Esophagus muscularis mucosa (tissue), 4 donors: ENCODE measurements at regions not wholly inside any gene's neighbourhood (a gene's known extent, or its start where the extent isn't known, plus 50 kb on each side); places are given as distances from the start of the nearest gene placed in this dataset.
"Not testable (repeated sequence)": the region's sequence is repeated elsewhere in the genome, so short reads cannot be mapped to it uniquely, and the experiment has no call there.

Experiments used
- DNase-seq: peaks from one replicate; pipeline ENCODE4 v3.0.0-alpha.2; 2017; ENCODE audit errors: extremely low spot score
- H3K27ac ChIP-seq, 4 donors: fragments of 200-600 bp; sonication (generic); replicated peaks in 1 of 4; 1 replicate in 3 of 4; 2 replicates in 1 of 4; pipeline ENCODE4 v1.5.1; 2016 to 2019; ENCODE audit warnings: mild to moderate bottlenecking in 1 of 4
- H3K27me3 ChIP-seq, 4 donors: fragments of 200-600 bp; sonication (generic); one replicate each; pipeline versions ENCODE4 v1.5.1 to v1.6.0; 2016 to 2019
- H3K36me3 ChIP-seq, 4 donors: fragments of 200-600 bp; sonication (generic); one replicate each; pipeline ENCODE4 v1.5.1; 2016 to 2019
- H3K4me1 ChIP-seq, 4 donors: fragments of 200-600 bp; sonication (generic); one replicate each; pipeline ENCODE4 v1.5.1; 2016 to 2019
- H3K4me3 ChIP-seq, 4 donors: fragments of 200-600 bp; sonication (generic); 1 replicate in 2 of 4; 2 replicates in 2 of 4; pipeline ENCODE4 v1.5.1; 2016 to 2019; ENCODE audit warnings: mild to moderate bottlenecking in 4 of 4, moderate library complexity in 1 of 4
- H3K9me3 ChIP-seq, 4 donors: fragments of 200-600 bp; sonication (generic); 1 replicate in 3 of 4; 2 replicates in 1 of 4; pipeline ENCODE4 v1.5.1; 2016 to 2019
- CTCF ChIP-seq, 3 experiments: fragments of 200-600 bp in 2 of 3; fragments of 450-650 bp in 1 of 3; sonication (generic) in 2 of 3; IDR thresholded peaks; one replicate each; pipeline ENCODE4 v1.5.1; 2017 to 2019; ENCODE audit warnings: antibody characterized with exemption in 3 of 3, mild to moderate bottlenecking in 2 of 3, moderate library complexity in 1 of 3
- EP300 ChIP-seq: sonication (generic); formaldehyde crosslinking; IDR thresholded peaks from one replicate; pipeline ENCODE4 v1.6.1; 2017; ENCODE audit warnings: antibody characterized with exemption
- POLR2A ChIP-seq: fragments of 450-650 bp; IDR thresholded peaks from one replicate; pipeline ENCODE4 v1.6.1; 2017; ENCODE audit warnings: antibody characterized with exemption, moderate library complexity, mild to moderate bottlenecking, low read depth
- POLR2AphosphoS5 ChIP-seq, 2 donors: sonication (generic); formaldehyde crosslinking; IDR thresholded peaks; one replicate each; pipeline ENCODE4 v1.6.1; 2017; ENCODE audit warnings: antibody characterized with exemption in 2 of 2
- WGBS: methylation state at CpG from one replicate; pipeline ENCODE4 v1.1.5; 2018; 5-methylcytosine and 5-hydroxymethylcytosine counted together
- intact Hi-C: fragments of 100-400 bp; cut with DNase I; formaldehyde crosslinking; loops from one replicate; pipeline ENCODE4 v1.15.1; 2023

- intact Hi-C loops, result no loop called here
- TF ChIP-seq POLR2AphosphoS5 (IDR thresholded peaks at IDR 0.05), result no peak
- TF ChIP-seq POLR2A, result no peak
- peak in 1 of 3 experiments; percentile 15 for TF ChIP-seq CTCF (IDR thresholded peaks at IDR 0.05)
Observed at GRCh38 chr12:59444932-59445331, 150.9 kb upstream of the SLC16A7 start.

GRCh38 chr12:59432057-59432456 lies 163.8 kb upstream of the SLC16A7 start:
- H3K36me3 ChIP-seq, result no peaks in the 10 kb centered on the region
- no peaks in the 10 kb centered on the region for H3K4me1 ChIP-seq
- no peak for TF ChIP-seq EP300
- TF ChIP-seq POLR2AphosphoS5 (IDR thresholded peaks at IDR 0.05), result no peak
- TF ChIP-seq POLR2A, result no peak
- no peak for TF ChIP-seq CTCF (IDR thresholded peaks at IDR 0.05)
- no peaks in the 10 kb centered on the region for H3K9me3 ChIP-seq
- H3K4me3 ChIP-seq, result no peak overlapping the region
- DNase-seq, result no peak
- 59% methylated on average over 1 of the region's 1 CpG for WGBS
- intact Hi-C loops, result no loop called here
- H3K27ac ChIP-seq, result no peak overlapping the region
- H3K27me3 ChIP-seq, result peaks cover 0 to 5% (median 0%) of the 10 kb centered on the region in 4 donors

More at GRCh38 chr12:59444932-59445331, 150.9 kb upstream of the SLC16A7 start:
- no peak for DNase-seq
- H3K9me3 ChIP-seq, result peaks cover 0 to 22% (median 8%) of the 10 kb centered on the region in 4 donors
- no peak overlapping the region for H3K27ac ChIP-seq
- H3K4me1 ChIP-seq, result no peaks in the 10 kb centered on the region
- H3K4me3 ChIP-seq, result no peak overlapping the region
- H3K36me3 ChIP-seq, result no peaks in the 10 kb centered on the region
- 88% methylated on average over 1 of the region's 1 CpG for WGBS
- H3K27me3 ChIP-seq, result no peaks in the 10 kb centered on the region

GRCh38 chr12:59431266-59431665 lies 164.6 kb upstream of the SLC16A7 start:
- TF ChIP-seq POLR2A, result no peak
- TF ChIP-seq EP300, result no peak
- TF ChIP-seq POLR2AphosphoS5 (IDR thresholded peaks at IDR 0.05), result no peak
- no peak for TF ChIP-seq CTCF (IDR thresholded peaks at IDR 0.05)
- intact Hi-C loops, result no loop called here
- H3K4me3 ChIP-seq, result no peak overlapping the region
- no peak overlapping the region for H3K27ac ChIP-seq
- no peaks in the 10 kb centered on the region for H3K4me1 ChIP-seq
- H3K27me3 ChIP-seq, result peaks cover 0 to 5% (median 0%) of the 10 kb centered on the region in 4 donors
- no peaks in the 10 kb centered on the region for H3K36me3 ChIP-seq
- no peak for DNase-seq
- 57% methylated on average over 4 of the region's 4 CpGs for WGBS
- no peaks in the 10 kb centered on the region for H3K9me3 ChIP-seq

GRCh38 chr12:59429766-59430165 lies 166.1 kb upstream of the SLC16A7 start:
- no peak overlapping the region for H3K27ac ChIP-seq
- no peaks in the 10 kb centered on the region for H3K9me3 ChIP-seq
- no peaks in the 10 kb centered on the region for H3K4me1 ChIP-seq
- no peak for DNase-seq
- 60% methylated on average over 1 of the region's 1 CpG for WGBS
- H3K27me3 ChIP-seq, result peaks cover 0 to 5% (median 0%) of the 10 kb centered on the region in 4 donors
- TF ChIP-seq POLR2A (no peak), CTCF (IDR thresholded peaks at IDR 0.05) (no peak), POLR2AphosphoS5 (IDR thresholded peaks at IDR 0.05) (no peak), EP300 (no peak)
- intact Hi-C loops, result no loop called here
- H3K4me3 ChIP-seq, result no peak overlapping the region
- H3K36me3 ChIP-seq, result no peaks in the 10 kb centered on the region

GRCh38 chr12:59425798-59426197 lies 170.0 kb upstream of the SLC16A7 start:
- no peaks in the 10 kb centered on the region for H3K36me3 ChIP-seq
- H3K4me3 ChIP-seq, result no peak overlapping the region
- TF ChIP-seq POLR2A, result no peak
- WGBS, result 70% methylated on average over 3 of the region's 3 CpGs
- H3K4me1 ChIP-seq, result no peaks in the 10 kb centered on the region
- H3K9me3 ChIP-seq, result no peaks in the 10 kb centered on the region
- DNase-seq, result no peak
- H3K27me3 ChIP-seq, result peaks cover 0 to 3% (median 0%) of the 10 kb centered on the region in 4 donors
- intact Hi-C loops, result no loop called here
- no peak overlapping the region for H3K27ac ChIP-seq

- H3K36me3 ChIP-seq, DNase-seq, H3K27ac ChIP-seq, H3K4me3 ChIP-seq, H3K27me3 ChIP-seq, H3K9me3 ChIP-seq, intact Hi-C loops, H3K4me1 ChIP-seq: not testable (repeated sequence)
- 92% methylated on average over 3 of the region's 3 CpGs for WGBS
Observed at GRCh38 chr12:59424666-59425065, 171.2 kb upstream of the SLC16A7 start.
